Endothelial cell of umbilical vein (primary cell): ENCODE measurements at regions not wholly inside any gene's neighbourhood (a gene's known extent, or its start where the extent isn't known, plus 50 kb on each side); places are given as distances from the start of the nearest gene placed in this dataset.

Experiments used
- BruUV-seq: library from RNA; stranded (reverse); fragments of 400-500 nt; replicated peaks from 2 replicates; lab custom pipeline; 2021; lab: Mats Ljungman, UMichigan
- CTCF ChIA-PET: fragments of 300-600, 350-600 bp; sonication (Branson Sonifier 250); formaldehyde crosslinking; loops from one replicate; lab custom pipeline; 2021; ENCODE audit warnings: antibody characterized with exemption, inconsistent platforms; lab: Charles Lee
- POLR2A ChIA-PET: fragments of 300-600, 350-600 bp; sonication (Branson Sonifier 250); formaldehyde crosslinking; loops from one replicate; lab custom pipeline; 2021; ENCODE audit warnings: antibody characterized with exemption, inconsistent platforms; lab: Charles Lee
- DNase-seq: peaks from one replicate; pipeline ENCODE4 v3.0.0-alpha.2; 2011; ENCODE audit warnings: low read depth, low spot score
- FAIRE-seq: peaks from 2 replicates; lab custom pipeline; 2011; peaks lifted over from hg19 to GRCh38; lab: Jason Lieb, UNC
- H2AFZ ChIP-seq: 2 replicates; pipeline ENCODE4 v1.6.0; 2012; ENCODE audit warnings: low read depth, low read length, control low read depth, inconsistent platforms
- H3K27ac ChIP-seq: 2 replicates; pipeline ENCODE4 v1.5.1; 2011; ENCODE audit warnings: low read depth, mild to moderate bottlenecking, control low read depth, low read length, moderate library complexity; ENCODE audit not compliant: insufficient read depth
- H3K27me3 ChIP-seq, 2 experiments: 2 replicates each; pipeline versions ENCODE4 v1.6.0 to v1.6.1; 2011; ENCODE audit warnings: low read length in 2 of 2, mixed read lengths in 1 of 2; ENCODE audit not compliant: control insufficient read depth in 2 of 2, insufficient read depth in 2 of 2
- H3K36me3 ChIP-seq, 2 experiments: 2 replicates in 1 of 2; 3 replicates in 1 of 2; pipeline ENCODE4 v1.5.1; 2011; ENCODE audit warnings: low read length in 2 of 2, mild to moderate bottlenecking in 1 of 2, moderate library complexity in 1 of 2; ENCODE audit not compliant: control insufficient read depth in 2 of 2, insufficient read depth in 2 of 2; ENCODE audit errors: extremely low read depth in 1 of 2
- H3K4me1 ChIP-seq: 3 replicates; pipeline ENCODE4 v1.5.1; 2011; ENCODE audit warnings: mild to moderate bottlenecking, low read length; ENCODE audit not compliant: control insufficient read depth, insufficient read depth; ENCODE audit errors: extremely low read depth
- H3K4me2 ChIP-seq: 2 replicates; pipeline ENCODE4 v1.6.1; 2011; ENCODE audit warnings: low read length, control low read depth, mixed read lengths; ENCODE audit not compliant: insufficient read depth
- H3K4me3 ChIP-seq, 3 experiments: fragments of 200-600 bp in 1 of 3; sonication (generic), shearing (Covaris generic) in 1 of 3; replicated peaks in 1 of 3; 2 replicates each; pipeline ENCODE4 v1.5.1; 2011 to 2016; ENCODE audit warnings: control low read depth in 3 of 3, low read length in 3 of 3, mild to moderate bottlenecking in 2 of 3, inconsistent platforms in 1 of 3, low read depth in 1 of 3, moderate library complexity in 1 of 3; ENCODE audit not compliant: insufficient read depth in 1 of 3
- H3K79me2 ChIP-seq: 2 replicates; pipeline ENCODE4 v1.6.0; 2012; ENCODE audit warnings: low read length, inconsistent platforms; ENCODE audit not compliant: control insufficient read depth, insufficient read depth
- H3K9ac ChIP-seq: replicated peaks from 2 replicates; pipeline ENCODE3; 2011; ENCODE audit warnings: low read length, control low read depth; ENCODE audit not compliant: insufficient read depth; ENCODE audit errors: extremely low read depth
- H3K9me1 ChIP-seq: replicated peaks from 3 replicates; pipeline ENCODE4 v1.6.0; 2011; ENCODE audit warnings: mild to moderate bottlenecking, low read length; ENCODE audit not compliant: control insufficient read depth, insufficient read depth; ENCODE audit errors: extremely low read depth
- H3K9me3 ChIP-seq: replicated peaks from 2 replicates; pipeline ENCODE4 v1.5.1; 2012; ENCODE audit warnings: low read length, inconsistent platforms; ENCODE audit not compliant: control insufficient read depth, insufficient read depth
- H4K20me1 ChIP-seq: replicated peaks from 2 replicates; pipeline ENCODE3; 2011; ENCODE audit warnings: mild to moderate bottlenecking, low read length; ENCODE audit not compliant: control insufficient read depth, insufficient read depth; ENCODE audit errors: extremely low read depth
- EZH2 ChIP-seq: IDR thresholded peaks from 2 replicates; pipeline ENCODE4 v1.6.1; 2012; ENCODE audit warnings: borderline replicate concordance, low read depth, mild to moderate bottlenecking, moderate library complexity, low read length, inconsistent platforms; ENCODE audit not compliant: severe bottlenecking
- FOS ChIP-seq: IDR thresholded peaks from 2 replicates; pipeline ENCODE4 v1.6.1; 2011; ENCODE audit warnings: mild to moderate bottlenecking, low read length, moderate library complexity, borderline replicate concordance; ENCODE audit not compliant: insufficient read depth
- GATA2 ChIP-seq: IDR thresholded peaks from 2 replicates; pipeline ENCODE4 v1.7.0; 2011; ENCODE audit warnings: low read depth, mild to moderate bottlenecking, moderate library complexity, mixed read lengths, low read length; ENCODE audit not compliant: insufficient read length, insufficient read depth
- JUN ChIP-seq: IDR thresholded peaks from 2 replicates; pipeline ENCODE4 v1.6.1; 2011; ENCODE audit warnings: borderline replicate concordance, low read depth; ENCODE audit not compliant: insufficient read length, insufficient read depth
- MYC ChIP-seq: IDR thresholded peaks from one replicate; pipeline ENCODE4 v1.6.1; 2011; ENCODE audit warnings: mild to moderate bottlenecking, low read depth, low read length
- POLR2A ChIP-seq: IDR thresholded peaks from 2 replicates; pipeline ENCODE4 v1.6.1; 2012; ENCODE audit warnings: low read depth, mild to moderate bottlenecking, control low read depth, low read length
- POLR2AphosphoS5 ChIP-seq: IDR thresholded peaks from 2 replicates; pipeline ENCODE4 v1.6.1; 2012; ENCODE audit warnings: low read depth, mild to moderate bottlenecking, control low read depth, low read length, moderate library complexity; ENCODE audit not compliant: insufficient read depth
- dilution Hi-C: fragments of 300-500 bp; cut with MboI; formaldehyde crosslinking; loops from one replicate; pipeline ENCODE4 v1.15.0; 2019; ENCODE audit warnings: low sequenced_read_pairs; ENCODE audit not compliant: extremely low pct_ligation_motif_present
- intact Hi-C: fragments of 100-400 bp; cut with micrococcal nuclease; formaldehyde crosslinking; loops from one replicate; pipeline ENCODE4 v1.10.0; 2022
- TF ChIP-seq, protein P1 (sequence below): IDR thresholded peaks from 2 replicates; pipeline ENCODE4 v1.6.1; 2011; ENCODE audit not compliant: insufficient read depth, insufficient read length
- TF ChIP-seq, protein P2 (sequence below), 2 donors: IDR thresholded peaks; 1 replicate in 1 of 2; 2 replicates in 1 of 2; pipeline ENCODE4 v1.5.1; 2011; ENCODE audit warnings: low read length in 2 of 2, mild to moderate bottlenecking in 2 of 2, moderate library complexity in 2 of 2, control low read depth in 1 of 2, inconsistent platforms in 1 of 2, low read depth in 1 of 2; ENCODE audit not compliant: insufficient read depth in 1 of 2; ENCODE audit errors: extremely low read depth in 1 of 2

DNA sequence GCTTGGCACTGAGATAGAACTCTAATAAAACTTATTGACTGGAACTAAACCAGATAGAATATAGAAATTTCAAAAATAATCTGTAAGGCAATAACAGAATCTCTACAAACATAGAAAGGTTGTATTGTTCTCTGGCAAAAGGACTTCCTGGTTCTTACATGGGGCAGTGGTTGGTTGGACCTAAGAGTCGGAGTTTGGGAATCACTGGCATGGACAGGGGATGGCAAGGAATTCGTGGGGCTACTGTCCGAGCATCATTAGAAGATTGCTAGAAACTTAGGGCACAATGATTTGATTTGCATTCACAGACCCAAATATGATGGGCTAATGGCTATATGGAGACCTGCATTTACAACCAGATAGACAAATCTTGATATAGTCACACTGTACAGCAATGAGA is 103.8 kb upstream of the GOT2 start:
- dilution Hi-C loops, result no loop called here
- intact Hi-C loops, result no loop called here
- Histone ChIP-seq H3K27me3 (no peaks in the 10 kb centered on the region), H3K4me3 (no peak overlapping the region), H3K36me3 (no peaks in the 10 kb centered on the region), H4K20me1 (no peaks in the 10 kb centered on the region), H3K9me3 (no peaks in the 10 kb centered on the region), H3K4me2 (no peak overlapping the region), H3K27ac (no peak overlapping the region), H3K4me1 (no peaks in the 10 kb centered on the region), H3K79me2 (no peaks in the 10 kb centered on the region), H3K9ac (no peak overlapping the region), H3K9me1 (no peaks in the 10 kb centered on the region), H2AFZ (no peak overlapping the region)
- no peak for TF ChIP-seq FOS
- TF ChIP-seq POLR2A, result no peak
- no peak for TF ChIP-seq MYC
- TF ChIP-seq, protein P1, sequence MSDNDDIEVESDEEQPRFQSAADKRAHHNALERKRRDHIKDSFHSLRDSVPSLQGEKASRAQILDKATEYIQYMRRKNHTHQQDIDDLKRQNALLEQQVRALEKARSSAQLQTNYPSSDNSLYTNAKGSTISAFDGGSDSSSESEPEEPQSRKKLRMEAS, result no peak
- no TSS peak for BruUV-seq
- DNase-seq, result no peak
- CTCF ChIA-PET, result no interaction called here
- POLR2A ChIA-PET, result interaction anchor here (0.5 kb wide), 1 partner anchor 203 kb away, joined by 3 read pairs; no protein-coding TSS in a partner anchor
- FAIRE-seq, result no peak

DNA sequence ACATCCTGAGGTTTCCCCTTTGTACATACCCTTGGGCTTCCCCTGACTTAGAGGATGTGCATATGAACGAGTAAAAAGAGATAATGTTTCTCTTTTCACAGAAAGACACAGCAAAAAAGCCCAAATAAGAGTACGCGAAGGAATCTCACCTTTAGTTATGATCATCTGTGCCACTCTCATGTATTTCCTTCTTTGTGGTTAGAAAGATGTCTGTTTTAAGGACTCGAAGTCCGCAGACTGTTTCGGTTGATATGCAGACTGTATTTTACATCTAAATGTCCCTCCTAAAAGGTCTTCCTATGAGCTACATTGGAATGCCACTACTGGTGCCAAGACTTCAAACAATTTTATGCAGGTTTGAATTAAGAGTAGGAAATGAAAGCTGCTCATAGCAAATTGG is 102.3 kb upstream of the GOT2 start:
- H3K79me2 ChIP-seq, result no peaks in the 10 kb centered on the region
- dilution Hi-C loops (no loop called here), intact Hi-C loops (no loop called here)
- H4K20me1 ChIP-seq, result no peaks in the 10 kb centered on the region
- H2AFZ ChIP-seq, result no peak overlapping the region
- no peak for FAIRE-seq
- H3K27ac ChIP-seq, result no peak overlapping the region
- H3K9me1 ChIP-seq, result no peaks in the 10 kb centered on the region
- H3K36me3 ChIP-seq, result no peaks in the 10 kb centered on the region
- ChIA-PET POLR2A (no interaction called here), CTCF (no interaction called here)
- H3K27me3 ChIP-seq, result no peaks in the 10 kb centered on the region
- TF ChIP-seq, protein P2, sequence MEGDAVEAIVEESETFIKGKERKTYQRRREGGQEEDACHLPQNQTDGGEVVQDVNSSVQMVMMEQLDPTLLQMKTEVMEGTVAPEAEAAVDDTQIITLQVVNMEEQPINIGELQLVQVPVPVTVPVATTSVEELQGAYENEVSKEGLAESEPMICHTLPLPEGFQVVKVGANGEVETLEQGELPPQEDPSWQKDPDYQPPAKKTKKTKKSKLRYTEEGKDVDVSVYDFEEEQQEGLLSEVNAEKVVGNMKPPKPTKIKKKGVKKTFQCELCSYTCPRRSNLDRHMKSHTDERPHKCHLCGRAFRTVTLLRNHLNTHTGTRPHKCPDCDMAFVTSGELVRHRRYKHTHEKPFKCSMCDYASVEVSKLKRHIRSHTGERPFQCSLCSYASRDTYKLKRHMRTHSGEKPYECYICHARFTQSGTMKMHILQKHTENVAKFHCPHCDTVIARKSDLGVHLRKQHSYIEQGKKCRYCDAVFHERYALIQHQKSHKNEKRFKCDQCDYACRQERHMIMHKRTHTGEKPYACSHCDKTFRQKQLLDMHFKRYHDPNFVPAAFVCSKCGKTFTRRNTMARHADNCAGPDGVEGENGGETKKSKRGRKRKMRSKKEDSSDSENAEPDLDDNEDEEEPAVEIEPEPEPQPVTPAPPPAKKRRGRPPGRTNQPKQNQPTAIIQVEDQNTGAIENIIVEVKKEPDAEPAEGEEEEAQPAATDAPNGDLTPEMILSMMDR (IDR thresholded peaks at IDR 0.05; ENCODE audit: extremely low read depth in 1 of 2, insufficient read depth in 1 of 2, low read depth in 1 of 2, low read length in 2 of 2), result no peak
- TF ChIP-seq, protein P1, result no peak
- TF ChIP-seq JUN (no peak), POLR2A (no peak), GATA2 (no peak), POLR2AphosphoS5 (no peak), FOS (no peak), EZH2 (no peak), MYC (no peak)
- no peak overlapping the region for H3K9ac ChIP-seq
- no peaks in the 10 kb centered on the region for H3K9me3 ChIP-seq
- no TSS peak for BruUV-seq
- no peak overlapping the region for H3K4me3 ChIP-seq
- no peak for DNase-seq
- no peaks in the 10 kb centered on the region for H3K4me1 ChIP-seq
- H3K4me2 ChIP-seq, result no peak overlapping the region
